ENCODE measurements at regions not wholly inside any gene's neighbourhood (a gene's known extent, or its start where the extent isn't known, plus 50 kb on each side); places are given as distances from the start of the nearest gene placed in this dataset.

- no peak overlapping the region for H3K4me3 ChIP-seq
- H3K9ac ChIP-seq (ENCODE audit: insufficient read length) = no peak overlapping the region
- TF ChIP-seq POLR2AphosphoS5 (IDR thresholded peaks at IDR 0.05; ENCODE audit: borderline replicate concordance, low read depth, low read length) (no peak), FOXP2 (optimal IDR thresholded peaks at IDR 0.05; ENCODE audit: control extremely low read depth, extremely low read length, insufficient read depth) (no peak), EZH2 (IDR thresholded peaks at IDR 0.05) (no peak)
- H3K36me3 ChIP-seq (ENCODE audit: insufficient read depth, low read length) = no peaks in the 10 kb centered on the region
- no peak overlapping the region for H3K27ac ChIP-seq
- no peaks in the 10 kb centered on the region for H3K9me3 ChIP-seq (ENCODE audit: low read depth, low read length)
- DNase-seq (ENCODE audit: low read depth, low spot score) = no peak
Observed at GRCh38 chr2:139876964-139877363, 1096.8 kb upstream of the NXPH2 start.

GRCh38 chr2:139876321-139876720 is 1096.1 kb upstream of the NXPH2 start:
- DNase-seq (ENCODE audit: low read depth, low spot score) = no peak
- TF ChIP-seq POLR2AphosphoS5 (IDR thresholded peaks at IDR 0.05; ENCODE audit: borderline replicate concordance, low read depth, low read length) = no peak
- TF ChIP-seq EZH2 (IDR thresholded peaks at IDR 0.05) = no peak
- TF ChIP-seq FOXP2 (optimal IDR thresholded peaks at IDR 0.05; ENCODE audit: control extremely low read depth, extremely low read length, insufficient read depth) = no peak
- Histone ChIP-seq H3K4me3 (no peak overlapping the region), H3K27ac (no peak overlapping the region), H3K9me3 (ENCODE audit: low read depth, low read length) (no peaks in the 10 kb centered on the region), H3K36me3 (ENCODE audit: insufficient read depth, low read length) (no peaks in the 10 kb centered on the region), H3K9ac (ENCODE audit: insufficient read length) (no peak overlapping the region)

GRCh38 chr2:139872503-139872902 is 1092.3 kb upstream of the NXPH2 start:
- no peak for DNase-seq (ENCODE audit: low read depth, low spot score)
- TF ChIP-seq EZH2 (IDR thresholded peaks at IDR 0.05) (no peak), FOXP2 (optimal IDR thresholded peaks at IDR 0.05; ENCODE audit: control extremely low read depth, extremely low read length, insufficient read depth) (no peak), POLR2AphosphoS5 (IDR thresholded peaks at IDR 0.05; ENCODE audit: borderline replicate concordance, low read depth, low read length) (no peak)
- H3K36me3 ChIP-seq (ENCODE audit: insufficient read depth, low read length) = no peaks in the 10 kb centered on the region
- H3K9me3 ChIP-seq (ENCODE audit: low read depth, low read length) = no peaks in the 10 kb centered on the region
- H3K27ac ChIP-seq = no peak overlapping the region
- H3K4me3 ChIP-seq = no peak overlapping the region
- no peak overlapping the region for H3K9ac ChIP-seq (ENCODE audit: insufficient read length)

- H3K4me3 ChIP-seq = no peak overlapping the region
- no peak for DNase-seq (ENCODE audit: low read depth, low spot score)
- H3K36me3 ChIP-seq (ENCODE audit: insufficient read depth, low read length) = no peaks in the 10 kb centered on the region
- H3K9ac ChIP-seq (ENCODE audit: insufficient read length) = no peak overlapping the region
- no peaks in the 10 kb centered on the region for H3K9me3 ChIP-seq (ENCODE audit: low read depth, low read length)
- TF ChIP-seq POLR2AphosphoS5 (IDR thresholded peaks at IDR 0.05; ENCODE audit: borderline replicate concordance, low read depth, low read length) (no peak), EZH2 (IDR thresholded peaks at IDR 0.05) (no peak), FOXP2 (optimal IDR thresholded peaks at IDR 0.05; ENCODE audit: control extremely low read depth, extremely low read length, insufficient read depth) (no peak)
- no peak overlapping the region for H3K27ac ChIP-seq
Observed at GRCh38 chr2:139872032-139872431, 1091.8 kb upstream of the NXPH2 start.

- TF ChIP-seq FOXP2 (optimal IDR thresholded peaks at IDR 0.05; ENCODE audit: control extremely low read depth, extremely low read length, insufficient read depth) (no peak), EZH2 (IDR thresholded peaks at IDR 0.05) (no peak), POLR2AphosphoS5 (IDR thresholded peaks at IDR 0.05; ENCODE audit: borderline replicate concordance, low read depth, low read length) (no peak)
- Histone ChIP-seq H3K27ac (no peak overlapping the region), H3K9ac (ENCODE audit: insufficient read length) (no peak overlapping the region), H3K36me3 (ENCODE audit: insufficient read depth, low read length) (no peaks in the 10 kb centered on the region), H3K4me3 (no peak overlapping the region), H3K9me3 (ENCODE audit: low read depth, low read length) (no peaks in the 10 kb centered on the region)
- DNase-seq (ENCODE audit: low read depth, low spot score) = no peak
Observed at GRCh38 chr2:139867601-139868226, 1087.5 kb upstream of the NXPH2 start.

- no peak overlapping the region for H3K27ac ChIP-seq
- no peak overlapping the region for H3K9ac ChIP-seq (ENCODE audit: insufficient read length)
- no peaks in the 10 kb centered on the region for H3K36me3 ChIP-seq (ENCODE audit: insufficient read depth, low read length)
- TF ChIP-seq EZH2 (IDR thresholded peaks at IDR 0.05) (no peak), FOXP2 (optimal IDR thresholded peaks at IDR 0.05; ENCODE audit: control extremely low read depth, extremely low read length, insufficient read depth) (no peak), POLR2AphosphoS5 (IDR thresholded peaks at IDR 0.05; ENCODE audit: borderline replicate concordance, low read depth, low read length) (no peak)
- DNase-seq (ENCODE audit: low read depth, low spot score) = no peak
- peaks cover 6% of the 10 kb centered on the region; the same call in 1 of the 2 replicates for H3K9me3 ChIP-seq (ENCODE audit: low read depth, low read length)
- H3K4me3 ChIP-seq = no peak overlapping the region
Observed at GRCh38 chr2:139864821-139865302, 1084.7 kb upstream of the NXPH2 start.

GRCh38 chr2:139854769-139855483 is 1074.7 kb upstream of the NXPH2 start:
- Histone ChIP-seq H3K9ac (ENCODE audit: insufficient read length) (no peak overlapping the region), H3K27ac (no peak overlapping the region), H3K36me3 (ENCODE audit: insufficient read depth, low read length) (no peaks in the 10 kb centered on the region), H3K9me3 (ENCODE audit: low read depth, low read length) (no peaks in the 10 kb centered on the region), H3K4me3 (no peak overlapping the region)
- DNase-seq (ENCODE audit: low read depth, low spot score) = no peak
- TF ChIP-seq POLR2AphosphoS5 (IDR thresholded peaks at IDR 0.05; ENCODE audit: borderline replicate concordance, low read depth, low read length) (no peak), FOXP2 (optimal IDR thresholded peaks at IDR 0.05; ENCODE audit: control extremely low read depth, extremely low read length, insufficient read depth) (no peak), EZH2 (IDR thresholded peaks at IDR 0.05) (no peak)

- DNase-seq (ENCODE audit: low read depth, low spot score) = no peak
- no peaks in the 10 kb centered on the region for H3K36me3 ChIP-seq (ENCODE audit: insufficient read depth, low read length)
- H3K9me3 ChIP-seq (ENCODE audit: low read depth, low read length) = no peaks in the 10 kb centered on the region
- H3K4me3 ChIP-seq = no peak overlapping the region
- H3K27ac ChIP-seq = no peak overlapping the region
- H3K9ac ChIP-seq (ENCODE audit: insufficient read length) = no peak overlapping the region
- no peak for TF ChIP-seq POLR2AphosphoS5 (IDR thresholded peaks at IDR 0.05; ENCODE audit: borderline replicate concordance, low read depth, low read length)
- TF ChIP-seq FOXP2 (optimal IDR thresholded peaks at IDR 0.05; ENCODE audit: control extremely low read depth, extremely low read length, insufficient read depth) = no peak
- TF ChIP-seq EZH2 (IDR thresholded peaks at IDR 0.05) = no peak
Observed at GRCh38 chr2:139850254-139850890, 1070.2 kb upstream of the NXPH2 start.
